SK-N-SH treated with all-trans-retinoic acid at 6 μM for 48 hours (cell line): ENCODE measurements at regions not wholly inside any gene's neighbourhood (a gene's known extent, or its start where the extent isn't known, plus 50 kb on each side); places are given as distances from the start of the nearest gene placed in this dataset.

Source experiments
- ATAC-seq: fragments of 200-7000 bp; cut with Tn5 transposase; 3 replicates; pipeline ENCODE4 v1.9.1; 2020; ENCODE audit warnings: mild to moderate bottlenecking, moderate library complexity
- ARNTL ChIP-seq: fragments of 450-650 bp; formaldehyde crosslinking; IDR thresholded peaks from 2 replicates; pipeline ENCODE4 v1.5.0; 2020; ENCODE audit warnings: low read depth, mild to moderate bottlenecking, moderate library complexity, borderline replicate concordance
- CREB5 ChIP-seq: fragments of 250-450 bp; sonication (Bioruptor Pico); IDR thresholded peaks from 2 replicates; pipeline ENCODE4 v1.5.1; 2020; ENCODE audit warnings: low read depth, mild to moderate bottlenecking, moderate library complexity
- CSDC2 ChIP-seq: fragments of 250-450 bp; sonication (Bioruptor Pico); IDR thresholded peaks from 2 replicates; pipeline ENCODE4 v1.5.0; 2020; ENCODE audit warnings: mild to moderate bottlenecking, moderate library complexity
- CSRNP3 ChIP-seq: fragments of 250-450 bp; sonication (Bioruptor Pico); IDR thresholded peaks from 2 replicates; pipeline ENCODE4 v1.5.1; 2021; ENCODE audit warnings: mild to moderate bottlenecking, moderate library complexity
- ESRRG ChIP-seq: fragments of 250-450 bp; sonication (Bioruptor Pico); IDR thresholded peaks from 2 replicates; pipeline ENCODE4 v1.6.1; 2021; ENCODE audit warnings: mild to moderate bottlenecking
- GLIS3 ChIP-seq: fragments of 250-450 bp; sonication (Bioruptor Pico); IDR thresholded peaks from 2 replicates; pipeline ENCODE4 v1.5.0; 2020; ENCODE audit warnings: mild to moderate bottlenecking, moderate library complexity
- OSR1 ChIP-seq: fragments of 250-450 bp; sonication (Bioruptor Pico); IDR thresholded peaks from 2 replicates; pipeline ENCODE4 v1.8.0; 2022; ENCODE audit warnings: moderate library complexity, mild to moderate bottlenecking, inconsistent platforms
- PATZ1 ChIP-seq: fragments of 250-450 bp; sonication (Bioruptor Pico); IDR thresholded peaks from 2 replicates; pipeline ENCODE4 v1.8.0; 2020; ENCODE audit warnings: mild to moderate bottlenecking, moderate library complexity, borderline replicate concordance
- PPARA ChIP-seq: fragments of 250-450 bp; sonication (Bioruptor Pico); IDR thresholded peaks from 2 replicates; pipeline ENCODE4 v1.5.0; 2020; ENCODE audit warnings: mild to moderate bottlenecking, borderline replicate concordance
- RARB ChIP-seq: fragments of 250-450 bp; sonication (Bioruptor Pico); IDR thresholded peaks from 2 replicates; pipeline ENCODE4 v1.8.0; 2021; ENCODE audit warnings: mild to moderate bottlenecking, moderate library complexity
- SNAI2 ChIP-seq: fragments of 250-450 bp; sonication (Bioruptor Pico); IDR thresholded peaks from 2 replicates; pipeline ENCODE4 v1.5.0; 2020; ENCODE audit warnings: mild to moderate bottlenecking, moderate library complexity
- TCF4 ChIP-seq: fragments of 250-450 bp; sonication (Bioruptor Pico); IDR thresholded peaks from 2 replicates; pipeline ENCODE4 v1.8.0; 2021; ENCODE audit warnings: mild to moderate bottlenecking, moderate library complexity, borderline replicate concordance
- TOX ChIP-seq: fragments of 250-450 bp; sonication (Bioruptor Pico); IDR thresholded peaks from 2 replicates; pipeline ENCODE4 v1.8.0; 2021; ENCODE audit warnings: mild to moderate bottlenecking, moderate library complexity, borderline replicate concordance
- ZC3H10 ChIP-seq: fragments of 250-450 bp; sonication (Bioruptor Pico); IDR thresholded peaks from 2 replicates; pipeline ENCODE4 v1.5.1; 2021; ENCODE audit warnings: mild to moderate bottlenecking, moderate library complexity
- ZFP3 ChIP-seq: fragments of 250-450 bp; sonication (Bioruptor Pico); IDR thresholded peaks from 2 replicates; pipeline ENCODE4 v1.5.0; 2020; ENCODE audit warnings: mild to moderate bottlenecking, moderate library complexity
- ZNF565 ChIP-seq: fragments of 450-650 bp; formaldehyde crosslinking; conservative IDR thresholded peaks from 2 replicates; pipeline ENCODE4 v1.5.0; 2020; ENCODE audit warnings: low read depth, mild to moderate bottlenecking, moderate library complexity
- ZNF70 ChIP-seq: fragments of 450-650 bp; formaldehyde crosslinking; IDR thresholded peaks from 2 replicates; pipeline ENCODE4 v1.5.0; 2020; ENCODE audit warnings: mild to moderate bottlenecking, moderate library complexity
- ZNF8 ChIP-seq: fragments of 450-650 bp; formaldehyde crosslinking; IDR thresholded peaks from 2 replicates; pipeline ENCODE4 v1.5.0; 2020; ENCODE audit warnings: mild to moderate bottlenecking, moderate library complexity
- TF ChIP-seq, protein P1 (sequence below): fragments of 250-450 bp; sonication (Bioruptor Pico); IDR thresholded peaks from 2 replicates; pipeline ENCODE4 v1.8.0; 2021; ENCODE audit warnings: low read depth, mild to moderate bottlenecking, moderate library complexity, borderline replicate concordance

- TF ChIP-seq ESRRG (CRISPR knock-in tag), result no peak
- no peak for TF ChIP-seq CREB5 (CRISPR knock-in tag)
- no peak for TF ChIP-seq ZNF565 (CRISPR knock-in tag)
- no peak for TF ChIP-seq PPARA (CRISPR knock-in tag)
- no peak for TF ChIP-seq ZC3H10 (CRISPR knock-in tag)
- no peak for TF ChIP-seq CSDC2 (CRISPR knock-in tag)
- TF ChIP-seq PATZ1, result no peak
- TF ChIP-seq TOX (CRISPR knock-in tag), result no peak
- TF ChIP-seq TCF4 (CRISPR knock-in tag), result no peak
- TF ChIP-seq RARB (CRISPR knock-in tag), result no peak
- no peak for TF ChIP-seq ZNF70
- ATAC-seq, result no peak
Observed at GRCh38 chr10:42911359-42911758, 128.8 kb downstream of the BMS1 start.

- ATAC-seq, result no peak
- TF ChIP-seq CSDC2 (CRISPR knock-in tag) (no peak), GLIS3 (CRISPR knock-in tag) (no peak), PATZ1 (no peak), RARB (CRISPR knock-in tag) (no peak), TOX (CRISPR knock-in tag) (no peak), CSRNP3 (no peak), TCF4 (CRISPR knock-in tag) (no peak), PPARA (CRISPR knock-in tag) (no peak), ZNF565 (CRISPR knock-in tag) (no peak), OSR1 (CRISPR knock-in tag) (no peak), CREB5 (CRISPR knock-in tag) (no peak), ZNF8 (no peak), SNAI2 (CRISPR knock-in tag) (no peak), ZFP3 (CRISPR knock-in tag) (no peak), ARNTL (CRISPR knock-in tag) (no peak), ESRRG (CRISPR knock-in tag) (no peak)
- TF ChIP-seq, all 23 proteins: peak for 0
Observed at GRCh38 chr10:42916974-42917373, 134.4 kb downstream of the BMS1 start.

DNA sequence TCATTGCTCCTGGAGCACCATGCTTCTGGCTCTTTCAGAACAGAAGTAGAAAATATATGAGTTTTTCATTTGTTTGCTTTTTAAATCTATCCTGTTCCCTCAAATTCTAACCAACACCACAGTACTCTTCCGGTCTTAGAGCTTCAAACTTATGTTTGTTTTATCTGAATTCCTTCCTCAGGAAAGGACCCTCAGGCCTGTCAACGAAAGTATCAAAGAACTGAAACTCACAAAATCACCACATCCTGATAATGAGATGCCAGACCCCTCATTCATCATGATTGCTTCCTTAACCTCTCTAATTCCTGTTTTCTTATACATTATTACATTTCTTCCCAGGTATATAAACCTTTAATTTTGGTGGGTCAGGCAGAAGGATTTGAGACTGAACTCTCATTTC, 135.2 kb downstream of the BMS1 start:
- ATAC-seq, result no peak

More for the DNA sequence above, 135.2 kb downstream of the BMS1 start:
- TF ChIP-seq, protein P1, sequence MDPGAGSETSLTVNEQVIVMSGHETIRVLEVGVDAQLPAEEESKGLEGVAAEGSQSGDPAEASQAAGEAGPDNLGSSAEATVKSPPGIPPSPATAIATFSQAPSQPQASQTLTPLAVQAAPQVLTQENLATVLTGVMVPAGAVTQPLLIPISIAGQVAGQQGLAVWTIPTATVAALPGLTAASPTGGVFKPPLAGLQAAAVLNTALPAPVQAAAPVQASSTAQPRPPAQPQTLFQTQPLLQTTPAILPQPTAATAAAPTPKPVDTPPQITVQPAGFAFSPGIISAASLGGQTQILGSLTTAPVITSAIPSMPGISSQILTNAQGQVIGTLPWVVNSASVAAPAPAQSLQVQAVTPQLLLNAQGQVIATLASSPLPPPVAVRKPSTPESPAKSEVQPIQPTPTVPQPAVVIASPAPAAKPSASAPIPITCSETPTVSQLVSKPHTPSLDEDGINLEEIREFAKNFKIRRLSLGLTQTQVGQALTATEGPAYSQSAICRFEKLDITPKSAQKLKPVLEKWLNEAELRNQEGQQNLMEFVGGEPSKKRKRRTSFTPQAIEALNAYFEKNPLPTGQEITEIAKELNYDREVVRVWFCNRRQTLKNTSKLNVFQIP, result no peak
- TF ChIP-seq PPARA (CRISPR knock-in tag), result no peak
- no peak for TF ChIP-seq TCF4 (CRISPR knock-in tag)
- TF ChIP-seq TOX (CRISPR knock-in tag), result no peak
